HEK293T (cell line): ENCODE measurements at regions not wholly inside any gene's neighbourhood (a gene's known extent, or its start where the extent isn't known, plus 50 kb on each side); places are given as distances from the start of the nearest gene placed in this dataset.

Experiments
- BHLHE40 ChIP-seq: fragments of 450-650 bp; IDR thresholded peaks from 2 replicates; pipeline ENCODE4 v1.6.1; 2016; ENCODE audit warnings: mild to moderate bottlenecking, moderate library complexity, borderline replicate concordance
- FOXA1 ChIP-seq: fragments of 450-650 bp; IDR thresholded peaks from 2 replicates; pipeline ENCODE4 v1.6.1; 2016; ENCODE audit warnings: mild to moderate bottlenecking
- FOXK2 ChIP-seq: fragments of 450-650 bp; IDR thresholded peaks from 2 replicates; pipeline ENCODE4 v1.6.1; 2016; ENCODE audit warnings: mild to moderate bottlenecking
- FOXM1 ChIP-seq: fragments of 450-650 bp; IDR thresholded peaks from 2 replicates; pipeline ENCODE4 v1.6.1; 2017; ENCODE audit warnings: mild to moderate bottlenecking, borderline replicate concordance
- HDGF ChIP-seq: fragments of 450-650 bp; IDR thresholded peaks from 2 replicates; pipeline ENCODE4 v1.6.1; 2017; ENCODE audit warnings: antibody characterized with exemption, borderline replicate concordance
- L3MBTL2 ChIP-seq: fragments of 450-650 bp; conservative IDR thresholded peaks from 2 replicates; pipeline ENCODE4 v1.6.1; 2016; ENCODE audit warnings: mild to moderate bottlenecking
- NFRKB ChIP-seq: fragments of 450-650 bp; IDR thresholded peaks from 2 replicates; pipeline ENCODE4 v1.6.1; 2016; ENCODE audit warnings: mild to moderate bottlenecking, moderate library complexity
- PKNOX1 ChIP-seq: fragments of 450-650 bp; IDR thresholded peaks from 2 replicates; pipeline ENCODE4 v1.6.1; 2016
- SUZ12 ChIP-seq: fragments of 450-650 bp; IDR thresholded peaks from 2 replicates; pipeline ENCODE4 v1.6.1; 2016; ENCODE audit warnings: mild to moderate bottlenecking
- ZNF384 ChIP-seq: fragments of 450-650 bp; IDR thresholded peaks from 2 replicates; pipeline ENCODE4 v1.6.1; 2016

GRCh38 chr20:47406849-47407682 is 50.6 kb upstream of the ZMYND8 start:
- TF ChIP-seq FOXA1 (no peak), ZNF384 (no peak), FOXM1 (no peak), NFRKB (no peak), PKNOX1 (no peak), BHLHE40 (no peak), HDGF (no peak), L3MBTL2 (no peak), FOXK2 (no peak), SUZ12 (no peak)
